ENCODE measurements at regions not wholly inside any gene's neighbourhood (a gene's known extent, or its start where the extent isn't known, plus 50 kb on each side); places are given as distances from the start of the nearest gene placed in this dataset.

DNA sequence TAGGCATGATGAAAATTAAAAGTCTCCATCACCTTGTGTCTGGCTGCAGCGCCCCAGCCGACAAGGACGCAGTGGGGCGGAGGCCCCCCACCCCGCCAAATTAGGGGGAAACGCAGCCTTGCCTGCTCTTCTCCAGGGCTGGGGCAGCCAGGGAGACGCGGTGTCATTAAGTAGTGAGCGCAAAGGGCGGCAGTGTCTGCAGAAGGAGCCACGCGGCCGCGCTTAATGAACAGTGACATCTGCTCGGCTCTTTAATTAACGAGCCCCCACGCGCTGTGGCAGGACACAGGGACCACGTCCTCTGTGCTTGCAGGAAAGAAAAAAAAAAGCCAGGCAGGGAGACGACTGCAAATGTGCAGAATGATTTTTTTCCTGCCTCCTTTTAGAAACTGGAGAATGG lies 93.4 kb upstream of the NCOR2 start:
- Histone ChIP-seq H3K79me1 (ENCODE audit: insufficient read depth, low read depth, low read length, poor library complexity, severe bottlenecking) (no peaks in the 10 kb centered on the region), H3K4ac (ENCODE audit: low read depth, low read length) (no peak overlapping the region), H3K23me2 (ENCODE audit: insufficient read length, low read depth, low read length, poor library complexity, severe bottlenecking) (no peaks in the 10 kb centered on the region), H2AK5ac (ENCODE audit: insufficient read length, low read length) (no peak overlapping the region), H3K4me1 (ENCODE audit: insufficient read depth, low read length) (no peaks in the 10 kb centered on the region), H3K9me3 (ENCODE audit: control insufficient read depth, low read depth, low read length) (no peaks in the 10 kb centered on the region), H3K14ac (ENCODE audit: insufficient read depth, low read length) (no peak overlapping the region), H3K79me2 (ENCODE audit: insufficient read depth, low read length) (no peaks in the 10 kb centered on the region), H2BK15ac (ENCODE audit: low read depth, low read length) (no peak overlapping the region), H3K27ac (ENCODE audit: insufficient read length, low read depth, low read length) (no peak overlapping the region), H2BK20ac (ENCODE audit: low read depth, low read length, poor library complexity, severe bottlenecking) (no peak overlapping the region), H4K91ac (ENCODE audit: insufficient read length, low read depth, low read length) (no peak overlapping the region), H4K8ac (replicated peaks; ENCODE audit: insufficient read length, low read depth, low read length) (no peak overlapping the region), H3K4me2 (ENCODE audit: insufficient read depth, insufficient read length, low read length) (no peak overlapping the region), H3K9ac (ENCODE audit: extremely low read depth, insufficient read length, low read length) (no peak overlapping the region), H2BK5ac (ENCODE audit: insufficient read length, low read length) (no peak overlapping the region), H3K56ac (ENCODE audit: insufficient read length, low read depth, low read length) (no peak overlapping the region), H3T11ph (ENCODE audit: low read length) (no peak overlapping the region), H4K5ac (ENCODE audit: insufficient read length, low read depth, low read length) (no peak overlapping the region), H4K20me1 (ENCODE audit: control insufficient read depth, insufficient read depth, insufficient read length) (no peaks in the 10 kb centered on the region), H3K18ac (ENCODE audit: insufficient read length, low read depth, low read length) (no peak overlapping the region), H3K23ac (ENCODE audit: insufficient read length, low read depth, low read length) (no peak overlapping the region), H3K27me3 (ENCODE audit: insufficient read depth, low read length) (no peaks in the 10 kb centered on the region), H2BK12ac (ENCODE audit: insufficient read length, low read depth, low read length) (no peak overlapping the region), H2AFZ (ENCODE audit: low read length) (no peak overlapping the region), H2BK120ac (ENCODE audit: low read depth, low read length, poor library complexity, severe bottlenecking) (no peak overlapping the region)
- no CpG with 5 or more reads among the region's 20 CpGs for WGBS (ENCODE audit: extremely low coverage, insufficient read length, low lambda C conversion rate)
- no peak overlapping the region for H3K4me3 Mint-ChIP-seq
- peaks cover 15 to 16% of the 10 kb centered on the region in 2 experiments for H3K4me1 Mint-ChIP-seq
- peaks cover 0 to 4% of the 10 kb centered on the region in 2 experiments; a peak in 2 of 5 replicates for H3K9me3 Mint-ChIP-seq
- H3K27ac Mint-ChIP-seq: no peak overlapping the region
- no peaks in the 10 kb centered on the region; the same call in 1 of the 2 replicates for H3K27me3 Mint-ChIP-seq (ENCODE audit: low read depth)
- no peaks in the 10 kb centered on the region for H3K36me3 Mint-ChIP-seq (ENCODE audit: insufficient read depth in 1 of 3, low read depth in 3 of 3)
- TF ChIP-seq, protein P1, sequence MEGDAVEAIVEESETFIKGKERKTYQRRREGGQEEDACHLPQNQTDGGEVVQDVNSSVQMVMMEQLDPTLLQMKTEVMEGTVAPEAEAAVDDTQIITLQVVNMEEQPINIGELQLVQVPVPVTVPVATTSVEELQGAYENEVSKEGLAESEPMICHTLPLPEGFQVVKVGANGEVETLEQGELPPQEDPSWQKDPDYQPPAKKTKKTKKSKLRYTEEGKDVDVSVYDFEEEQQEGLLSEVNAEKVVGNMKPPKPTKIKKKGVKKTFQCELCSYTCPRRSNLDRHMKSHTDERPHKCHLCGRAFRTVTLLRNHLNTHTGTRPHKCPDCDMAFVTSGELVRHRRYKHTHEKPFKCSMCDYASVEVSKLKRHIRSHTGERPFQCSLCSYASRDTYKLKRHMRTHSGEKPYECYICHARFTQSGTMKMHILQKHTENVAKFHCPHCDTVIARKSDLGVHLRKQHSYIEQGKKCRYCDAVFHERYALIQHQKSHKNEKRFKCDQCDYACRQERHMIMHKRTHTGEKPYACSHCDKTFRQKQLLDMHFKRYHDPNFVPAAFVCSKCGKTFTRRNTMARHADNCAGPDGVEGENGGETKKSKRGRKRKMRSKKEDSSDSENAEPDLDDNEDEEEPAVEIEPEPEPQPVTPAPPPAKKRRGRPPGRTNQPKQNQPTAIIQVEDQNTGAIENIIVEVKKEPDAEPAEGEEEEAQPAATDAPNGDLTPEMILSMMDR (conservative IDR thresholded peaks at IDR 0.05): no peak
- DNase-seq: no peak

Data from H9 (cell line).